GM23338 (cell line): ENCODE measurements at regions not wholly inside any gene's neighbourhood (a gene's known extent, or its start where the extent isn't known, plus 50 kb on each side); places are given as distances from the start of the nearest gene placed in this dataset.

Source experiments
- ATAC-seq: fragments of 200-7000 bp; cut with Tn5 transposase; 3 replicates; pipeline ENCODE4 v1.9.1; 2020
- DNase-seq: peaks from one replicate; pipeline ENCODE4 v3.0.0-alpha.2; 2015; ENCODE audit warnings: low spot score
- H2AFZ ChIP-seq: fragments of 200-600 bp; sonication (generic); 2 replicates; pipeline ENCODE4 v1.8.0; 2016; ENCODE audit warnings: antibody characterized with exemption, mild to moderate bottlenecking, moderate library complexity
- H3F3A ChIP-seq: fragments of 200-600 bp; sonication (generic); replicated peaks from 2 replicates; pipeline ENCODE4 v1.8.0; 2017; ENCODE audit warnings: antibody characterized with exemption, mixed run types, low read depth
- H3K27ac ChIP-seq: fragments of 200-600 bp; sonication (generic); 2 replicates; pipeline ENCODE4 v1.6.1; 2016; ENCODE audit warnings: low read depth
- H3K27me3 ChIP-seq: fragments of 200-600 bp; sonication (generic); 2 replicates; pipeline ENCODE4 v1.8.0; 2016; ENCODE audit warnings: mild to moderate bottlenecking, mixed run types, moderate library complexity; ENCODE audit not compliant: insufficient read depth
- H3K36me3 ChIP-seq: fragments of 200-600 bp; sonication (generic); 2 replicates; pipeline ENCODE4 v1.8.0; 2016; ENCODE audit warnings: mild to moderate bottlenecking; ENCODE audit not compliant: insufficient read depth
- H3K4me1 ChIP-seq: fragments of 200-600 bp; sonication (generic); 2 replicates; pipeline ENCODE4 v1.8.0; 2016; ENCODE audit warnings: mild to moderate bottlenecking, moderate library complexity; ENCODE audit not compliant: insufficient read depth
- H3K4me2 ChIP-seq: fragments of 200-600 bp; sonication (generic); 2 replicates; pipeline ENCODE4 v1.7.1; 2017; ENCODE audit warnings: mixed run types
- H3K4me3 ChIP-seq: fragments of 200-600 bp; sonication (generic); 2 replicates; pipeline ENCODE4 v1.6.1; 2016; ENCODE audit warnings: mixed run types
- H3K79me2 ChIP-seq: fragments of 200-600 bp; sonication (generic); replicated peaks from 2 replicates; pipeline ENCODE4 v1.8.0; 2017; ENCODE audit warnings: mild to moderate bottlenecking; ENCODE audit not compliant: insufficient read depth
- H3K9me2 ChIP-seq: fragments of 200-600 bp; sonication (generic); 2 replicates; pipeline ENCODE4 v1.8.0; 2017; ENCODE audit not compliant: insufficient read depth
- H4K20me1 ChIP-seq: fragments of 200-600 bp; sonication (generic); replicated peaks from 2 replicates; pipeline ENCODE4 v1.8.0; 2017; ENCODE audit warnings: mild to moderate bottlenecking; ENCODE audit not compliant: insufficient read depth
- H3K27ac Mint-ChIP-seq: 2 replicates; pipeline ENCODE4 v1.8.0; 2020; ENCODE audit warnings: inconsistent platforms, mild to moderate bottlenecking, moderate library complexity, mixed read lengths
- H3K27me3 Mint-ChIP-seq: 3 replicates; pipeline ENCODE4 v1.8.0; 2022; ENCODE audit warnings: low read depth, mild to moderate bottlenecking, moderate library complexity, mixed read lengths, inconsistent platforms; ENCODE audit not compliant: insufficient read depth, poor library complexity
- H3K36me3 Mint-ChIP-seq: 3 replicates; pipeline ENCODE4 v1.8.0; 2021; ENCODE audit warnings: low read depth, mild to moderate bottlenecking, inconsistent platforms, moderate library complexity, mixed read lengths
- H3K4me1 Mint-ChIP-seq: 3 replicates; pipeline ENCODE4 v1.8.0; 2020; ENCODE audit warnings: mild to moderate bottlenecking, inconsistent platforms, mixed read lengths
- H3K4me3 Mint-ChIP-seq: 3 replicates; pipeline ENCODE4 v1.8.0; 2021; ENCODE audit warnings: moderate library complexity, mild to moderate bottlenecking, inconsistent platforms, mixed read lengths
- H3K9me3 Mint-ChIP-seq: 3 replicates; pipeline ENCODE4 v1.8.0; 2020; ENCODE audit warnings: moderate library complexity, mild to moderate bottlenecking, inconsistent platforms, mixed read lengths
- CREB1 ChIP-seq: fragments of 250-450 bp; sonication (Bioruptor Pico); IDR thresholded peaks from 2 replicates; pipeline ENCODE4 v1.5.0; 2020; ENCODE audit warnings: low read depth, mild to moderate bottlenecking, moderate library complexity
- EZH2 ChIP-seq: fragments of 200-600 bp; sonication (generic); IDR thresholded peaks from one replicate; pipeline ENCODE4 v1.8.0; 2017; ENCODE audit warnings: antibody characterized with exemption, mild to moderate bottlenecking, low read depth; ENCODE audit not compliant: unreplicated experiment
- EZH2phosphoT487 ChIP-seq: fragments of 200-600 bp; sonication (generic); IDR thresholded peaks from one replicate; pipeline ENCODE4 v1.8.1; 2018; ENCODE audit warnings: antibody characterized with exemption; ENCODE audit not compliant: unreplicated experiment
- JUNB ChIP-seq: IDR thresholded peaks from one replicate; pipeline ENCODE4 v1.6.1; 2016; ENCODE audit warnings: antibody characterized with exemption; ENCODE audit not compliant: unreplicated experiment
- POLR2AphosphoS5 ChIP-seq: IDR thresholded peaks from 2 replicates; pipeline ENCODE4 v1.6.1; 2016; ENCODE audit warnings: antibody characterized with exemption, low read depth
- STAT1 ChIP-seq: IDR thresholded peaks from one replicate; pipeline ENCODE4 v1.6.1; 2016; ENCODE audit warnings: antibody characterized with exemption; ENCODE audit not compliant: unreplicated experiment
- ZNF331 ChIP-seq: fragments of 250-450 bp; sonication (Bioruptor Pico); IDR thresholded peaks from 2 replicates; pipeline ENCODE4 v1.5.0; 2020; ENCODE audit warnings: low read depth, mild to moderate bottlenecking, moderate library complexity
- TF ChIP-seq, protein P1 (sequence below): IDR thresholded peaks from one replicate; pipeline ENCODE4 v1.6.1; 2018; ENCODE audit warnings: antibody characterized with exemption; ENCODE audit not compliant: unreplicated experiment
- TF ChIP-seq, protein P2 (sequence below), 2 experiments: fragments of 200-600 bp in 1 of 2; sonication (generic) in 1 of 2; conservative IDR thresholded peaks; 2 replicates each; pipeline versions ENCODE4 v1.5.1 to v1.6.1; 2016 to 2017; ENCODE audit warnings: antibody characterized with exemption in 2 of 2, low read depth in 2 of 2, mild to moderate bottlenecking in 2 of 2, moderate library complexity in 1 of 2
- TF ChIP-seq, protein P3 (sequence below): fragments of 250-450 bp; sonication (Bioruptor Pico); IDR thresholded peaks from 2 replicates; pipeline ENCODE4 v1.5.0; 2020; ENCODE audit warnings: mild to moderate bottlenecking, moderate library complexity

DNA sequence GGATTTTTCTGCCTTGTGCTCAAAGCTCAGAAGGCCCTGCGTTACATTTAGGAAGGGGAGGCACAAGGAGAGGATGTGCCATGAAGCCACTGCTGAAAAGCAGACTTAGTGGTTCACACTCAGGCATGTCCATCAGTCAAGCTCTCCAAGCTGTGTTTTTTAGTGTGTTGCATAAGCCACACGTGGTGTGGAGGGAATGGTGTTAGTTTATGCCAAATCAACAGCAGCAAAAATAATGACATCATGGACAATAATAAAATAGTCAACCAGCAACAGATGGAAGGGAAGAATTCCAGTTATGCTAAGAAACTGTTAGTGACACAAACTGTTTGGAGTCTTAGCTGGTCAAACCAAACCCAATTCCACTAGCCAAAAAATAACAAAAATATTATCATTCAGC is 438.3 kb downstream of the NPIPA7 start:
- H3K36me3 Mint-ChIP-seq, result peaks cover 3% of the 10 kb centered on the region; the same call in 1 of the 3 replicates
- no peak overlapping the region for H3K27ac Mint-ChIP-seq
- Histone ChIP-seq H3K79me2 (no peaks in the 10 kb centered on the region), H4K20me1 (no peaks in the 10 kb centered on the region), H3K4me3 (no peak overlapping the region), H3K9me2 (peaks cover 7% of the 10 kb centered on the region; the same call in 1 of the 2 replicates), H3K27ac (no peak overlapping the region), H3K36me3 (no peaks in the 10 kb centered on the region), H3K4me1 (no peaks in the 10 kb centered on the region), H3K4me2 (no peak overlapping the region), H3F3A (no peaks in the 10 kb centered on the region), H2AFZ (0 out of 2 replicates have a peak overlapping the region, but pooled peaks have one; percentile 32), H3K27me3 (no peaks in the 10 kb centered on the region)
- DNase-seq (no peak), ATAC-seq (no peak)
- H3K9me3 Mint-ChIP-seq, result peaks cover 15% of the 10 kb centered on the region
- H3K4me1 Mint-ChIP-seq, result no peaks in the 10 kb centered on the region
- peaks cover 3% of the 10 kb centered on the region for H3K27me3 Mint-ChIP-seq
- no peak overlapping the region for H3K4me3 Mint-ChIP-seq
- TF ChIP-seq, protein P1, sequence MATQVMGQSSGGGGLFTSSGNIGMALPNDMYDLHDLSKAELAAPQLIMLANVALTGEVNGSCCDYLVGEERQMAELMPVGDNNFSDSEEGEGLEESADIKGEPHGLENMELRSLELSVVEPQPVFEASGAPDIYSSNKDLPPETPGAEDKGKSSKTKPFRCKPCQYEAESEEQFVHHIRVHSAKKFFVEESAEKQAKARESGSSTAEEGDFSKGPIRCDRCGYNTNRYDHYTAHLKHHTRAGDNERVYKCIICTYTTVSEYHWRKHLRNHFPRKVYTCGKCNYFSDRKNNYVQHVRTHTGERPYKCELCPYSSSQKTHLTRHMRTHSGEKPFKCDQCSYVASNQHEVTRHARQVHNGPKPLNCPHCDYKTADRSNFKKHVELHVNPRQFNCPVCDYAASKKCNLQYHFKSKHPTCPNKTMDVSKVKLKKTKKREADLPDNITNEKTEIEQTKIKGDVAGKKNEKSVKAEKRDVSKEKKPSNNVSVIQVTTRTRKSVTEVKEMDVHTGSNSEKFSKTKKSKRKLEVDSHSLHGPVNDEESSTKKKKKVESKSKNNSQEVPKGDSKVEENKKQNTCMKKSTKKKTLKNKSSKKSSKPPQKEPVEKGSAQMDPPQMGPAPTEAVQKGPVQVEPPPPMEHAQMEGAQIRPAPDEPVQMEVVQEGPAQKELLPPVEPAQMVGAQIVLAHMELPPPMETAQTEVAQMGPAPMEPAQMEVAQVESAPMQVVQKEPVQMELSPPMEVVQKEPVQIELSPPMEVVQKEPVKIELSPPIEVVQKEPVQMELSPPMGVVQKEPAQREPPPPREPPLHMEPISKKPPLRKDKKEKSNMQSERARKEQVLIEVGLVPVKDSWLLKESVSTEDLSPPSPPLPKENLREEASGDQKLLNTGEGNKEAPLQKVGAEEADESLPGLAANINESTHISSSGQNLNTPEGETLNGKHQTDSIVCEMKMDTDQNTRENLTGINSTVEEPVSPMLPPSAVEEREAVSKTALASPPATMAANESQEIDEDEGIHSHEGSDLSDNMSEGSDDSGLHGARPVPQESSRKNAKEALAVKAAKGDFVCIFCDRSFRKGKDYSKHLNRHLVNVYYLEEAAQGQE, result no peak
- no peak for TF ChIP-seq EZH2
- TF ChIP-seq EZH2phosphoT487, result no peak
- TF ChIP-seq ZNF331, result no peak
- TF ChIP-seq, protein P2, sequence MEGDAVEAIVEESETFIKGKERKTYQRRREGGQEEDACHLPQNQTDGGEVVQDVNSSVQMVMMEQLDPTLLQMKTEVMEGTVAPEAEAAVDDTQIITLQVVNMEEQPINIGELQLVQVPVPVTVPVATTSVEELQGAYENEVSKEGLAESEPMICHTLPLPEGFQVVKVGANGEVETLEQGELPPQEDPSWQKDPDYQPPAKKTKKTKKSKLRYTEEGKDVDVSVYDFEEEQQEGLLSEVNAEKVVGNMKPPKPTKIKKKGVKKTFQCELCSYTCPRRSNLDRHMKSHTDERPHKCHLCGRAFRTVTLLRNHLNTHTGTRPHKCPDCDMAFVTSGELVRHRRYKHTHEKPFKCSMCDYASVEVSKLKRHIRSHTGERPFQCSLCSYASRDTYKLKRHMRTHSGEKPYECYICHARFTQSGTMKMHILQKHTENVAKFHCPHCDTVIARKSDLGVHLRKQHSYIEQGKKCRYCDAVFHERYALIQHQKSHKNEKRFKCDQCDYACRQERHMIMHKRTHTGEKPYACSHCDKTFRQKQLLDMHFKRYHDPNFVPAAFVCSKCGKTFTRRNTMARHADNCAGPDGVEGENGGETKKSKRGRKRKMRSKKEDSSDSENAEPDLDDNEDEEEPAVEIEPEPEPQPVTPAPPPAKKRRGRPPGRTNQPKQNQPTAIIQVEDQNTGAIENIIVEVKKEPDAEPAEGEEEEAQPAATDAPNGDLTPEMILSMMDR (conservative IDR thresholded peaks at IDR 0.05; ENCODE audit: low read depth in 2 of 2), result no peak
- no peak for TF ChIP-seq JUNB
- no peak for TF ChIP-seq POLR2AphosphoS5

DNA sequence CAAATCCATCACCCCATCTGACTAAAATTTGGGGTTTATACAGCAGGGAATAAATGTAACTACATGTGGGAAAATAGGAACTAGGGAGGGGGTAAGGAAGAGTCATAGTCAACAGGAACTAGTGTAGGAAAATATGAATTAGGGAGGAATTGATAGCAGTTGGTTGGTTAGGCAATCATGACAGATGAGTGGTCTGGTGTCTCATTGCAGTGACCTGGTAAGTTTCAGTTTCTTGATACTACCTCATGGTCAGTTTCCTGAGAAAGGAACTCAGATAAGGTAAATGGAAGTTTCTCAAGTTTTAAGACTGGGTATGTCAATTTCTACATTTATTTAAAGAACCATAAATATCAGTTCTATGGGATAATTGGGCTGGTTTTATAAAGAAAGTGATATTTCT is 442.3 kb downstream of the NPIPA7 start:
- H3K27ac Mint-ChIP-seq, result no peak overlapping the region
- H3K36me3 ChIP-seq, result no peaks in the 10 kb centered on the region
- no peak for ATAC-seq
- H3K4me1 ChIP-seq, result no peaks in the 10 kb centered on the region
- H3K79me2 ChIP-seq, result no peaks in the 10 kb centered on the region
- no peak overlapping the region for H3K4me3 Mint-ChIP-seq
- H3K27me3 ChIP-seq, result no peaks in the 10 kb centered on the region
- peaks cover 3% of the 10 kb centered on the region; the same call in 1 of the 3 replicates for H3K36me3 Mint-ChIP-seq
- H3K9me2 ChIP-seq, result peaks cover 7% of the 10 kb centered on the region; the same call in 1 of the 2 replicates
- no peak overlapping the region for H3K4me2 ChIP-seq
- peaks cover 17% of the 10 kb centered on the region for H3K9me3 Mint-ChIP-seq
- H4K20me1 ChIP-seq, result no peaks in the 10 kb centered on the region
- H3K27me3 Mint-ChIP-seq, result peaks cover 2% of the 10 kb centered on the region
- no peak overlapping the region for H3K27ac ChIP-seq
- DNase-seq, result no peak
- H3F3A ChIP-seq, result no peaks in the 10 kb centered on the region
- no peak overlapping the region for H2AFZ ChIP-seq
- no peak overlapping the region for H3K4me3 ChIP-seq
- H3K4me1 Mint-ChIP-seq, result no peaks in the 10 kb centered on the region
- TF ChIP-seq, protein P3, sequence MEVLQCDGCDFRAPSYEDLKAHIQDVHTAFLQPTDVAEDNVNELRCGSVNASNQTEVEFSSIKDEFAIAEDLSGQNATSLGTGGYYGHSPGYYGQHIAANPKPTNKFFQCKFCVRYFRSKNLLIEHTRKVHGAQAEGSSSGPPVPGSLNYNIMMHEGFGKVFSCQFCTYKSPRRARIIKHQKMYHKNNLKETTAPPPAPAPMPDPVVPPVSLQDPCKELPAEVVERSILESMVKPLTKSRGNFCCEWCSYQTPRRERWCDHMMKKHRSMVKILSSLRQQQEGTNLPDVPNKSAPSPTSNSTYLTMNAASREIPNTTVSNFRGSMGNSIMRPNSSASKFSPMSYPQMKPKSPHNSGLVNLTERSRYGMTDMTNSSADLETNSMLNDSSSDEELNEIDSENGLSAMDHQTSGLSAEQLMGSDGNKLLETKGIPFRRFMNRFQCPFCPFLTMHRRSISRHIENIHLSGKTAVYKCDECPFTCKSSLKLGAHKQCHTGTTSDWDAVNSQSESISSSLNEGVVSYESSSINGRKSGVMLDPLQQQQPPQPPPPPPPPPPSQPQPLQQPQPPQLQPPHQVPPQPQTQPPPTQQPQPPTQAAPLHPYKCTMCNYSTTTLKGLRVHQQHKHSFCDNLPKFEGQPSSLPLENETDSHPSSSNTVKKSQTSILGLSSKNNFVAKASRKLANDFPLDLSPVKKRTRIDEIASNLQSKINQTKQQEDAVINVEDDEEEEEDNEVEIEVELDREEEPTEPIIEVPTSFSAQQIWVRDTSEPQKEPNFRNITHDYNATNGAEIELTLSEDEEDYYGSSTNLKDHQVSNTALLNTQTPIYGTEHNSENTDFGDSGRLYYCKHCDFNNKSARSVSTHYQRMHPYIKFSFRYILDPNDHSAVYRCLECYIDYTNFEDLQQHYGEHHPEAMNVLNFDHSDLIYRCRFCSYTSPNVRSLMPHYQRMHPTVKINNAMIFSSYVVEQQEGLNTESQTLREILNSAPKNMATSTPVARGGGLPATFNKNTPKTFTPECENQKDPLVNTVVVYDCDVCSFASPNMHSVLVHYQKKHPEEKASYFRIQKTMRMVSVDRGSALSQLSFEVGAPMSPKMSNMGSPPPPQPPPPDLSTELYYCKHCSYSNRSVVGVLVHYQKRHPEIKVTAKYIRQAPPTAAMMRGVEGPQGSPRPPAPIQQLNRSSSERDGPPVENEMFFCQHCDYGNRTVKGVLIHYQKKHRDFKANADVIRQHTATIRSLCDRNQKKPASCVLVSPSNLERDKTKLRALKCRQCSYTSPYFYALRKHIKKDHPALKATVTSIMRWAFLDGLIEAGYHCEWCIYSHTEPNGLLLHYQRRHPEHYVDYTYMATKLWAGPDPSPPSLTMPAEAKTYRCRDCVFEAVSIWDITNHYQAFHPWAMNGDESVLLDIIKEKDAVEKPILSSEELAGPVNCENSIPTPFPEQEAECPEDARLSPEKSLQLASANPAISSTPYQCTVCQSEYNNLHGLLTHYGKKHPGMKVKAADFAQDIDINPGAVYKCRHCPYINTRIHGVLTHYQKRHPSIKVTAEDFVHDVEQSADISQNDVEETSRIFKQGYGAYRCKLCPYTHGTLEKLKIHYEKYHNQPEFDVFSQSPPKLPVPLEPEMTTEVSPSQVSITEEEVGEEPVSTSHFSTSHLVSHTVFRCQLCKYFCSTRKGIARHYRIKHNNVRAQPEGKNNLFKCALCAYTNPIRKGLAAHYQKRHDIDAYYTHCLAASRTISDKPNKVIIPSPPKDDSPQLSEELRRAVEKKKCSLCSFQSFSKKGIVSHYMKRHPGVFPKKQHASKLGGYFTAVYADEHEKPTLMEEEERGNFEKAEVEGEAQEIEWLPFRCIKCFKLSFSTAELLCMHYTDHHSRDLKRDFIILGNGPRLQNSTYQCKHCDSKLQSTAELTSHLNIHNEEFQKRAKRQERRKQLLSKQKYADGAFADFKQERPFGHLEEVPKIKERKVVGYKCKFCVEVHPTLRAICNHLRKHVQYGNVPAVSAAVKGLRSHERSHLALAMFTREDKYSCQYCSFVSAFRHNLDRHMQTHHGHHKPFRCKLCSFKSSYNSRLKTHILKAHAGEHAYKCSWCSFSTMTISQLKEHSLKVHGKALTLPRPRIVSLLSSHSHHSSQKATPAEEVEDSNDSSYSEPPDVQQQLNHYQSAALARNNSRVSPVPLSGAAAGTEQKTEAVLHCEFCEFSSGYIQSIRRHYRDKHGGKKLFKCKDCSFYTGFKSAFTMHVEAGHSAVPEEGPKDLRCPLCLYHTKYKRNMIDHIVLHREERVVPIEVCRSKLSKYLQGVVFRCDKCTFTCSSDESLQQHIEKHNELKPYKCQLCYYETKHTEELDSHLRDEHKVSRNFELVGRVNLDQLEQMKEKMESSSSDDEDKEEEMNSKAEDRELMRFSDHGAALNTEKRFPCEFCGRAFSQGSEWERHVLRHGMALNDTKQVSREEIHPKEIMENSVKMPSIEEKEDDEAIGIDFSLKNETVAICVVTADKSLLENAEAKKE (CRISPR knock-in tag), result no peak
- TF ChIP-seq CREB1 (CRISPR knock-in tag) (no peak), STAT1 (no peak), JUNB (no peak), EZH2phosphoT487 (no peak)
